HFF-Myc (cell line): ENCODE measurements at regions not wholly inside any gene's neighbourhood (a gene's known extent, or its start where the extent isn't known, plus 50 kb on each side); places are given as distances from the start of the nearest gene placed in this dataset.
"Not testable (repeated sequence)": the region's sequence is repeated elsewhere in the genome, so short reads cannot be mapped to it uniquely, and the experiment has no call there.

Source experiments
- DNase-seq: peaks from one replicate; pipeline ENCODE4 v3.0.0-alpha.2; 2011; ENCODE audit warnings: low read depth; ENCODE audit errors: extremely low read depth
- H3K4me3 ChIP-seq: replicated peaks from 2 replicates; pipeline ENCODE4 v1.5.1; 2011; ENCODE audit warnings: low read depth, mild to moderate bottlenecking, control low read depth, low read length
- CTCF ChIP-seq: IDR thresholded peaks from 2 replicates; pipeline ENCODE4 v1.5.1; 2012; ENCODE audit warnings: mild to moderate bottlenecking, low read depth, low read length, control low read depth; ENCODE audit errors: missing control alignments

- no peak for DNase-seq
- no peak for TF ChIP-seq CTCF
- no peak overlapping the region for H3K4me3 ChIP-seq
Measured at GRCh38 chr12:17286874-17287273, 680.9 kb upstream of the LMO3 start.

- H3K4me3 ChIP-seq, result no peak overlapping the region
Measured at GRCh38 chr12:17284873-17285272, 678.9 kb upstream of the LMO3 start.

GRCh38 chr12:17283563-17283962 is 677.6 kb upstream of the LMO3 start:
- no peak for TF ChIP-seq CTCF
- DNase-seq, result no peak
- H3K4me3 ChIP-seq, result no peak overlapping the region

More at GRCh38 chr12:17284873-17285272, 678.9 kb upstream of the LMO3 start:
- DNase-seq, result no peak
- TF ChIP-seq CTCF, result no peak

GRCh38 chr12:17282169-17282568 is 676.2 kb upstream of the LMO3 start:
- H3K4me3 ChIP-seq, DNase-seq: not testable (repeated sequence)

- no peak overlapping the region for H3K4me3 ChIP-seq
- TF ChIP-seq CTCF, result no peak
- DNase-seq, result no peak
Measured at GRCh38 chr12:17278946-17279345, 673.0 kb upstream of the LMO3 start.

GRCh38 chr12:17276196-17276595 is 670.2 kb upstream of the LMO3 start:
- no peak for DNase-seq
- TF ChIP-seq CTCF, result no peak
- no peak overlapping the region for H3K4me3 ChIP-seq

- no peak for TF ChIP-seq CTCF
- H3K4me3 ChIP-seq, result no peak overlapping the region
- DNase-seq, result no peak
Measured at GRCh38 chr12:17266856-17267255, 660.9 kb upstream of the LMO3 start.
